Pancreas (tissue), 10 donors: ENCODE measurements at regions not wholly inside any gene's neighbourhood (a gene's known extent, or its start where the extent isn't known, plus 50 kb on each side); places are given as distances from the start of the nearest gene placed in this dataset.

Experiments
- ATAC-seq, 4 donors: fragments of 200-7000 bp; cut with Tn5 transposase; one replicate each; pipeline versions ENCODE4 v1.8.0 to v1.9.1; 2020; ENCODE audit warnings: mild to moderate bottlenecking in 4 of 4, moderate library complexity in 4 of 4
- DNase-seq, 6 donors: peaks; one replicate each; pipeline ENCODE4 v3.0.0-alpha.2; 2020
- FAIRE-seq: peaks from 2 replicates; lab custom pipeline; 2012; peaks lifted over from hg19 to GRCh38; lab: Jason Lieb, UNC
- H3K27ac ChIP-seq, 4 donors: fragments of 200-600 bp; sonication (generic); 1 replicate in 3 of 4; 2 replicates in 1 of 4; pipeline versions ENCODE4 v1.5.0 to v1.8.0; 2020
- H3K27me3 ChIP-seq, 4 donors: fragments of 200-600 bp; one replicate each; pipeline ENCODE4 v1.8.0; 2021
- H3K36me3 ChIP-seq, 3 donors: fragments of 200-600 bp; sonication (generic) in 1 of 3; one replicate each; pipeline versions ENCODE4 v1.5.0 to v1.8.0; 2020 to 2021
- H3K4me1 ChIP-seq, 3 donors: fragments of 200-600 bp; one replicate each; pipeline ENCODE4 v1.8.0; 2021
- H3K4me3 ChIP-seq, 4 donors: fragments of 200-600 bp; sonication (generic) in 2 of 4; one replicate each; pipeline versions ENCODE4 v1.5.0 to v1.8.0; 2020 to 2021
- H3K9me3 ChIP-seq, 4 donors: fragments of 200-600 bp; one replicate each; pipeline ENCODE4 v1.8.0; 2021
- WGBS, 2 donors: extraction: QIAGEN DNeasy Blood & Tissue Kit; methylation state at CpG; one replicate each; pipeline ENCODE4 v1.1.7; 2013; 5-methylcytosine and 5-hydroxymethylcytosine counted together
- intact Hi-C, 3 donors: fragments of 100-400 bp; cut with DNase I; formaldehyde crosslinking; loops; one replicate each; pipeline versions ENCODE4 v1.11.1 to v1.14.2; 2022
- TF ChIP-seq, protein P1 (sequence below), 4 donors: fragments of 200-600 bp; sonication (generic) in 3 of 4; IDR thresholded peaks; one replicate each; pipeline versions ENCODE4 v1.5.0 to v1.8.0; 2021; ENCODE audit warnings: antibody characterized with exemption in 4 of 4
- donor health status: healthy with polysubstance abuse.
- donor health status: DM: no; HTN: no; CAD: no; lungs with moderate emphysema.
- donor health status: DM: no; HTN: no; CAD: no.
- donor health status: control.
- donor health status: control.
- donor health status: Bipolar disorder and iron deficiency.
- donor health status: DM: yes; HTN: yes; CAD: no.
- donor health status: DM: no; HTN: no; CAD: no.
- donor health status: DM: no; HTN: no; CAD: no.
- donor health status: DM: yes; HTN: yes; CAD: no.

DNA sequence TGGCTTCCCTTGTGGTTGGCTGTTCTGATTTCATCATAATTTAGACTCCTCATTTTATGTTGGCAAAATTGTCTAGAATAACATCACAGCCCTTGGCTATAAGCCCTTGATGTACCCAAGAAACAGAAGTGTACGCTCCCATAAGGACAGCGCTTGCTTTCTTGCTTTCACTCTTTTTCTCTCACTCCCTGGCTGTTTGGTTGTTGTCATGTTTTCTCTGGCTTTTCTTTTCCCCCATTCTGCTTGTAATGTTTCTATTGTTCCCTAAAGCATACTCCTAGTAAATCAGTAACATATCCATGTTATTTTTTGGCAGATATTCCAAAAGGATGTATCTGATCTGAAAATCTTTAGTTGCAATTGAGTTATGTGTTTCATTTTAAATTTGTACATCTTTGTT lies 530.5 kb downstream of the NOVA1 start:
- ATAC-seq: no peak
- intact Hi-C loops: no loop called here

DNA sequence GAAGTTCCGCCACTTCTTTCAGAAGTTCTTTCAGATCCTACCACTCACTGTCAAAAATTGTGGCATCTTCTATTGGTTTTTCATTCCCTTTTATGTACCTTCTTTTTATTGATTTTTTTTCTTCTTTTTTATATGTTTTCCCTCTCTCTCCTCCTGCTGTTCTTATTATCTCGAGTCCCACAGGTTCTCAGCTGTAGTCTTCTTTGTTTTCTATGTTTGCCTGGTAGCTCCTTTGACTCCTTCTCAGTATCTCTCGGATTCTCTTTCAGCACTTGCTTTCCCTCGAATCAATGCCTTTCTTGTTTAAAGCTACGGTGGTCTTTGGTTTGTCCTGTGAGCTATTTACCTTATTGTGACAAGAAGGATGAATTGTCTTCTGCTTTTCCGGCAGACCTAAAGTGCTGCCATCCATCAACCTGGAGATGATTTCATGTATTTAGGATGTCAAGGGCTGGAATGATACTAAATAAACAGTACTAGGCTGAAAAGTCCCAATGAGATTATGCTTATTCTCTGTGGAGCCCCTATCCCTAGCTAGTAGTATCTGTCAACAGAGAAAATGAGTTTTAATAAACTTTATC lies 541.7 kb downstream of the NOVA1 start:
- no peak for ATAC-seq
- TF ChIP-seq, protein P1, sequence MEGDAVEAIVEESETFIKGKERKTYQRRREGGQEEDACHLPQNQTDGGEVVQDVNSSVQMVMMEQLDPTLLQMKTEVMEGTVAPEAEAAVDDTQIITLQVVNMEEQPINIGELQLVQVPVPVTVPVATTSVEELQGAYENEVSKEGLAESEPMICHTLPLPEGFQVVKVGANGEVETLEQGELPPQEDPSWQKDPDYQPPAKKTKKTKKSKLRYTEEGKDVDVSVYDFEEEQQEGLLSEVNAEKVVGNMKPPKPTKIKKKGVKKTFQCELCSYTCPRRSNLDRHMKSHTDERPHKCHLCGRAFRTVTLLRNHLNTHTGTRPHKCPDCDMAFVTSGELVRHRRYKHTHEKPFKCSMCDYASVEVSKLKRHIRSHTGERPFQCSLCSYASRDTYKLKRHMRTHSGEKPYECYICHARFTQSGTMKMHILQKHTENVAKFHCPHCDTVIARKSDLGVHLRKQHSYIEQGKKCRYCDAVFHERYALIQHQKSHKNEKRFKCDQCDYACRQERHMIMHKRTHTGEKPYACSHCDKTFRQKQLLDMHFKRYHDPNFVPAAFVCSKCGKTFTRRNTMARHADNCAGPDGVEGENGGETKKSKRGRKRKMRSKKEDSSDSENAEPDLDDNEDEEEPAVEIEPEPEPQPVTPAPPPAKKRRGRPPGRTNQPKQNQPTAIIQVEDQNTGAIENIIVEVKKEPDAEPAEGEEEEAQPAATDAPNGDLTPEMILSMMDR (IDR thresholded peaks at IDR 0.05): no peak
- H3K4me3 ChIP-seq: no peak overlapping the region
- 18 to 19% methylated on average over 6 of the region's 6 CpGs for WGBS, 2 donors
- no peak for DNase-seq
- H3K27ac ChIP-seq: no peak overlapping the region
- no peaks in the 10 kb centered on the region for H3K4me1 ChIP-seq
- intact Hi-C loops: no loop called here
- no peaks in the 10 kb centered on the region for H3K9me3 ChIP-seq
- no peaks in the 10 kb centered on the region for H3K36me3 ChIP-seq
- H3K27me3 ChIP-seq: no peaks in the 10 kb centered on the region
- FAIRE-seq: no peak

More for the DNA sequence above, 530.5 kb downstream of the NOVA1 start:
- H3K36me3 ChIP-seq: no peaks in the 10 kb centered on the region
- H3K9me3 ChIP-seq: no peaks in the 10 kb centered on the region
- H3K27me3 ChIP-seq: no peaks in the 10 kb centered on the region
- no peak overlapping the region for H3K27ac ChIP-seq
- no peaks in the 10 kb centered on the region for H3K4me1 ChIP-seq
- no peak overlapping the region for H3K4me3 ChIP-seq
- DNase-seq: no peak
- 76 to 84% methylated on average over 2 of the region's 2 CpGs for WGBS, 2 donors
- TF ChIP-seq, protein P1 (IDR thresholded peaks at IDR 0.05): no peak
- no peak for FAIRE-seq

DNA sequence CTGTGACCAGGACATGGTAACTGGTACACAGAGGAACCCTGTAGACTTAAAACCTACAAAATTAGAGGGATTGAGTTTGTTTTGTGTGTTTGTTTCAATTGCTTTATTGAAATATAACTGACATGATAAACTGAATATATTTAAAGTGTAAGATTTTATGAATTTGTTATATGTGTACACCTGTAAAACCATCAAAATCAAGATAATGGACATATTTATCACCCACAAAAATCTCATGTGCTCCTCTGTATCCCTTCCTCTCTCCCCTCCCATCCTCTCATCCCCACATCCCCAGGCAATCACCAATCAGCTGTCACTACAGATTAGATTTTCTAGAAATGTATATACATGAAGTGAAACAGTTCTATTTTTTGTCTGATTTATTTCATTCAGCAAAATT lies 565.5 kb downstream of the NOVA1 start:
- Histone ChIP-seq H3K27ac (no peak overlapping the region), H3K27me3 (no peaks in the 10 kb centered on the region), H3K4me1 (no peaks in the 10 kb centered on the region), H3K9me3 (no peaks in the 10 kb centered on the region), H3K4me3 (no peak overlapping the region), H3K36me3 (no peaks in the 10 kb centered on the region)
- TF ChIP-seq, protein P1 (IDR thresholded peaks at IDR 0.05): no peak
- no peak for FAIRE-seq
- ATAC-seq: no peak
- intact Hi-C loops: no loop called here
- no peak for DNase-seq

DNA sequence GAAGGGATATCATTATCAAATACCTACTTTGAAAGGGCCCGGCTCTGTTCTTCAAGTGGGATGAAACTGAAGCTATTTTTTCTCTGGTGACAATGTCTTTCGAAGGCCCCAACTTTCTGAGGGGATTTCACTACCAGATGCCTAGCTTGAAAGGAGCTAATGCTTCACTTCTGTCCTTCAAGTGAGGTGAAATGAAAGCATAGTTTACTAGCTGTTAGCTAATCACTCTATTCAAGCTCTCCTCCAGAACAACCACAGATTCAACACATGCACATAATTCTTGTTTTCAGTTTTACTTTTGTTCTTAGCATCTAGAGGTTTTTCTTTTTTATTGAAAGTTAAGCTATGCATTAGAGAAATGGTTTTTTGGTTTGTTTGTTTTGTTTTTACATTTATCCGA lies 571.4 kb downstream of the NOVA1 start:
- no peaks in the 10 kb centered on the region for H3K27me3 ChIP-seq
- no peak for DNase-seq
- intact Hi-C loops: no loop called here
- no peak overlapping the region for H3K27ac ChIP-seq
- no peaks in the 10 kb centered on the region for H3K36me3 ChIP-seq
- TF ChIP-seq, protein P1 (IDR thresholded peaks at IDR 0.05): no peak
- no peak overlapping the region for H3K4me3 ChIP-seq
- H3K4me1 ChIP-seq: no peaks in the 10 kb centered on the region
- no peak for ATAC-seq
- H3K9me3 ChIP-seq: no peaks in the 10 kb centered on the region
- 63 to 69% methylated on average over 3 of the region's 3 CpGs for whole genome bisulfite sequencing, 2 donors
- no peak for FAIRE-seq

DNA sequence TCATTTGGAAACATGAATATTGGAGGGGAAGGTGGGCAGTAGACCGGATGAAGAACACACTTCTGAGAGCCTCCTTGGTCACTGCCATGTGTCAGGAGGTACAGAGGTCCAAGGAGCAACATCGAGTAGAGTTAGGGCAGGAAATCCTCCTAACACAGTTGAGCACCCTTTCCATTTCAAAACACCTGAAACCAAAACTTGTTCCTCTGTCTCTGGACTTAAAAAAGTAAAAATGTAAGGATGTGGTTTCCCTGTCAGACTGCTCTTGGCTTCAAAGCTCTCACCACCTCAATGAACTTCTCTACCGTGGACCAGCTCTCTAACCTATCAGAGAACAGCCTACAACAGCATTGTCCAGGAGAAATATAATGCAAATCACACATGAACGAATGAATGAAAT lies 573.9 kb downstream of the NOVA1 start:
- DNase-seq: no peak
- no peaks in the 10 kb centered on the region for H3K4me1 ChIP-seq
- ATAC-seq: no peak
- H3K4me3 ChIP-seq: no peak overlapping the region
- no peaks in the 10 kb centered on the region for H3K9me3 ChIP-seq
- intact Hi-C loops: no loop called here
- 59 to 73% methylated on average over 4 of the region's 4 CpGs for WGBS, 2 donors
- H3K27ac ChIP-seq: no peak overlapping the region
- no peak for FAIRE-seq
- no peaks in the 10 kb centered on the region for H3K36me3 ChIP-seq
- H3K27me3 ChIP-seq: no peaks in the 10 kb centered on the region
- TF ChIP-seq, protein P1 (IDR thresholded peaks at IDR 0.05): no peak
